C4-2B (cell line): ENCODE measurements at regions not wholly inside any gene's neighbourhood (a gene's known extent, or its start where the extent isn't known, plus 50 kb on each side); places are given as distances from the start of the nearest gene placed in this dataset.

ENCODE experiments used
- ZFX ChIP-seq: fragments of 450-650 bp; IDR thresholded peaks from 2 replicates; pipeline ENCODE4 v1.6.1; 2017
- TF ChIP-seq, protein P1 (sequence below): fragments of 450-650 bp; conservative IDR thresholded peaks from 2 replicates; pipeline ENCODE4 v1.5.1; 2017; ENCODE audit warnings: mild to moderate bottlenecking

GRCh38 chr6:104642871-104643270, 216.8 kb downstream of the HACE1 start:
- TF ChIP-seq, protein P1, sequence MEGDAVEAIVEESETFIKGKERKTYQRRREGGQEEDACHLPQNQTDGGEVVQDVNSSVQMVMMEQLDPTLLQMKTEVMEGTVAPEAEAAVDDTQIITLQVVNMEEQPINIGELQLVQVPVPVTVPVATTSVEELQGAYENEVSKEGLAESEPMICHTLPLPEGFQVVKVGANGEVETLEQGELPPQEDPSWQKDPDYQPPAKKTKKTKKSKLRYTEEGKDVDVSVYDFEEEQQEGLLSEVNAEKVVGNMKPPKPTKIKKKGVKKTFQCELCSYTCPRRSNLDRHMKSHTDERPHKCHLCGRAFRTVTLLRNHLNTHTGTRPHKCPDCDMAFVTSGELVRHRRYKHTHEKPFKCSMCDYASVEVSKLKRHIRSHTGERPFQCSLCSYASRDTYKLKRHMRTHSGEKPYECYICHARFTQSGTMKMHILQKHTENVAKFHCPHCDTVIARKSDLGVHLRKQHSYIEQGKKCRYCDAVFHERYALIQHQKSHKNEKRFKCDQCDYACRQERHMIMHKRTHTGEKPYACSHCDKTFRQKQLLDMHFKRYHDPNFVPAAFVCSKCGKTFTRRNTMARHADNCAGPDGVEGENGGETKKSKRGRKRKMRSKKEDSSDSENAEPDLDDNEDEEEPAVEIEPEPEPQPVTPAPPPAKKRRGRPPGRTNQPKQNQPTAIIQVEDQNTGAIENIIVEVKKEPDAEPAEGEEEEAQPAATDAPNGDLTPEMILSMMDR, result no peak
- no peak for TF ChIP-seq ZFX
